B cell (primary cell): ENCODE measurements at regions not wholly inside any gene's neighbourhood (a gene's known extent, or its start where the extent isn't known, plus 50 kb on each side); places are given as distances from the start of the nearest gene placed in this dataset.

Experiments
- CTCF ChIP-seq: fragments of 200-600 bp; IDR thresholded peaks from one replicate; pipeline ENCODE4 v1.8.0; 2022; ENCODE audit warnings: antibody characterized with exemption, mild to moderate bottlenecking
- EZH2 ChIP-seq: IDR thresholded peaks from 2 replicates; pipeline ENCODE4 v1.6.1; 2012; ENCODE audit warnings: borderline replicate concordance, low read depth, mild to moderate bottlenecking, moderate library complexity, low read length; ENCODE audit not compliant: insufficient read depth, poor library complexity, severe bottlenecking

GRCh38 chr14:71196921-71197320 lies 289.7 kb downstream of the PCNX1 start:
- TF ChIP-seq CTCF (no peak), EZH2 (no peak)
